Stimulated activated CD4-positive, alpha-beta T cell treated with anti-CD3 and anti-CD28 coated beads, Interleukin-2, amount 100 ng/mL, for 48 hours (primary cell): ENCODE measurements at regions not wholly inside any gene's neighbourhood (a gene's known extent, or its start where the extent isn't known, plus 50 kb on each side); places are given as distances from the start of the nearest gene placed in this dataset.
"Not testable (repeated sequence)": the region's sequence is repeated elsewhere in the genome, so short reads cannot be mapped to it uniquely, and the experiment has no call there.

Experiments
- DNase-seq, 2 donors: peaks; one replicate each; pipeline ENCODE4 v3.0.0-alpha.2; 2020

- no peak for DNase-seq
These were observed 257.0 kb downstream of the TTC32 start for GRCh38 chr2:19644763-19645162.

GRCh38 chr2:19643117-19643518 is 258.7 kb downstream of the TTC32 start:
- no peak for DNase-seq

- DNase-seq, result no peak
These were observed 259.3 kb downstream of the TTC32 start for GRCh38 chr2:19642501-19642900.

- no peak for DNase-seq
These were observed 265.8 kb downstream of the TTC32 start for GRCh38 chr2:19635951-19636510.

GRCh38 chr2:19632403-19632991 is 269.3 kb downstream of the TTC32 start:
- DNase-seq, result no peak

- no peak for DNase-seq
These were observed 269.9 kb downstream of the TTC32 start for GRCh38 chr2:19631871-19632270.

- no peak for DNase-seq
These were observed 270.9 kb downstream of the TTC32 start for GRCh38 chr2:19630921-19631320.

- no peak for DNase-seq
These were observed 268.9 kb upstream of the OSR1 start for GRCh38 chr2:19627359-19627758.

GRCh38 chr2:19623488-19623887 is 265.1 kb upstream of the OSR1 start:
- DNase-seq, result no peak

- no peak for DNase-seq
These were observed 258.9 kb upstream of the OSR1 start for GRCh38 chr2:19617257-19617848.

GRCh38 chr2:19615402-19615801 is 257.0 kb upstream of the OSR1 start:
- DNase-seq, result not testable (repeated sequence)

GRCh38 chr2:19614066-19614465 is 255.6 kb upstream of the OSR1 start:
- DNase-seq, result no peak

- DNase-seq, result no peak
These were observed 253.3 kb upstream of the OSR1 start for GRCh38 chr2:19611491-19612332.

- no peak for DNase-seq
These were observed 250.8 kb upstream of the OSR1 start for GRCh38 chr2:19609266-19609665.

GRCh38 chr2:19607931-19608771 is 249.7 kb upstream of the OSR1 start:
- no peak for DNase-seq

GRCh38 chr2:19607400-19607799 is 249.0 kb upstream of the OSR1 start:
- DNase-seq, result no peak

GRCh38 chr2:19600982-19601381 is 242.6 kb upstream of the OSR1 start:
- no peak for DNase-seq

GRCh38 chr2:19600506-19600905 is 242.1 kb upstream of the OSR1 start:
- DNase-seq, result no peak

GRCh38 chr2:19598971-19599370 is 240.5 kb upstream of the OSR1 start:
- no peak for DNase-seq

- DNase-seq, result no peak
These were observed 233.8 kb upstream of the OSR1 start for GRCh38 chr2:19592197-19592596.

- no peak for DNase-seq
These were observed 231.4 kb upstream of the OSR1 start for GRCh38 chr2:19589791-19590190.

GRCh38 chr2:19580830-19581229 is 222.4 kb upstream of the OSR1 start:
- no peak for DNase-seq

GRCh38 chr2:19580264-19580663 is 221.8 kb upstream of the OSR1 start:
- DNase-seq, result no peak
